AG04450 (cell line): ENCODE measurements at regions not wholly inside any gene's neighbourhood (a gene's known extent, or its start where the extent isn't known, plus 50 kb on each side); places are given as distances from the start of the nearest gene placed in this dataset.
"Not testable (repeated sequence)": the region's sequence is repeated elsewhere in the genome, so short reads cannot be mapped to it uniquely, and the experiment has no call there.

Source experiments
- CTCF ChIA-PET: fragments of 300-600, 350-600 bp; formaldehyde crosslinking; extraction: SDS; loops from one replicate; lab custom pipeline; 2022; ENCODE audit warnings: antibody characterized with exemption, inconsistent platforms; lab: Charles Lee
- POLR2A ChIA-PET: fragments of 350-600 bp; formaldehyde crosslinking; extraction: SDS; loops from one replicate; lab custom pipeline; 2021; ENCODE audit warnings: antibody characterized with exemption, inconsistent platforms; lab: Yijun Ruan, JAX
- DNase-seq: peaks from one replicate; pipeline ENCODE4 v3.0.0-alpha.2; 2011; ENCODE audit warnings: low read depth, low spot score
- H3K27ac ChIP-seq: one replicate; pipeline ENCODE4 v1.5.1; 2012; ENCODE audit warnings: low read depth, low read length, control low read depth
- H3K27me3 ChIP-seq: one replicate; pipeline ENCODE4 v1.6.0; 2012; ENCODE audit warnings: low read length; ENCODE audit not compliant: control insufficient read depth, insufficient read depth
- H3K4me3 ChIP-seq: 2 replicates; pipeline ENCODE4 v1.5.1; 2011; ENCODE audit warnings: mild to moderate bottlenecking, low read depth, low read length, control low read depth
- H3K9me3 ChIP-seq: 2 replicates; pipeline ENCODE4 v1.5.1; 2012; ENCODE audit warnings: low read length; ENCODE audit not compliant: control insufficient read depth, insufficient read depth
- CTCF ChIP-seq: IDR thresholded peaks from 2 replicates; pipeline ENCODE4 v1.5.1; 2011; ENCODE audit warnings: low read depth, low read length, control low read depth, inconsistent platforms

- no peak for DNase-seq
- no peak for TF ChIP-seq CTCF
- ChIA-PET CTCF (no interaction called here), POLR2A (no interaction called here)
- no peaks in the 10 kb centered on the region for H3K27me3 ChIP-seq
- no peak overlapping the region for H3K4me3 ChIP-seq
- H3K27ac ChIP-seq: no peak overlapping the region
- no peaks in the 10 kb centered on the region for H3K9me3 ChIP-seq
Measured at GRCh38 chr3:95733336-95733735, 1081.1 kb upstream of the EPHA6 start.

GRCh38 chr3:95738045-95738444 is 1076.3 kb upstream of the EPHA6 start:
- DNase-seq: no peak
- Histone ChIP-seq H3K27ac (no peak overlapping the region), H3K9me3 (peaks cover 3% of the 10 kb centered on the region; the same call in 1 of the 2 replicates), H3K4me3 (no peak overlapping the region), H3K27me3 (no peaks in the 10 kb centered on the region)
- POLR2A ChIA-PET: no interaction called here
- TF ChIP-seq CTCF: no peak
- CTCF ChIA-PET: no interaction called here

- H3K9me3 ChIP-seq: peaks cover 16% of the 10 kb centered on the region
- POLR2A ChIA-PET, H3K27me3 ChIP-seq, CTCF ChIA-PET, H3K27ac ChIP-seq, DNase-seq, H3K4me3 ChIP-seq: not testable (repeated sequence)
Measured at GRCh38 chr3:95744896-95745295, 1069.5 kb upstream of the EPHA6 start.

- CTCF ChIA-PET: interaction anchor here (0.6 kb wide), 1 partner anchor 31 kb away, joined by 3 read pairs; no protein-coding TSS in a partner anchor
- Histone ChIP-seq H3K4me3 (no peak overlapping the region), H3K27ac (no peak overlapping the region), H3K9me3 (peaks cover 11% of the 10 kb centered on the region), H3K27me3 (no peaks in the 10 kb centered on the region)
- no peak for DNase-seq
- no peak for TF ChIP-seq CTCF
- POLR2A ChIA-PET: no interaction called here
Measured at GRCh38 chr3:95750097-95750496, 1064.3 kb upstream of the EPHA6 start.

- CTCF ChIA-PET: no interaction called here
- DNase-seq: no peak
- POLR2A ChIA-PET: no interaction called here
- H3K27ac ChIP-seq: no peak overlapping the region
- TF ChIP-seq CTCF: no peak
- peaks cover 10% of the 10 kb centered on the region for H3K9me3 ChIP-seq
- no peak overlapping the region for H3K4me3 ChIP-seq
- no peaks in the 10 kb centered on the region for H3K27me3 ChIP-seq
Measured at GRCh38 chr3:95751509-95751908, 1062.9 kb upstream of the EPHA6 start.

GRCh38 chr3:95752199-95752598 is 1062.2 kb upstream of the EPHA6 start:
- ChIA-PET CTCF (no interaction called here), POLR2A (no interaction called here)
- no peak overlapping the region for H3K27ac ChIP-seq
- H3K9me3 ChIP-seq: peaks cover 6% of the 10 kb centered on the region
- H3K4me3 ChIP-seq: no peak overlapping the region
- H3K27me3 ChIP-seq: no peaks in the 10 kb centered on the region
- no peak for TF ChIP-seq CTCF
- DNase-seq: no peak
